HG02970 (cell line): ENCODE measurements at regions not wholly inside any gene's neighbourhood (a gene's known extent, or its start where the extent isn't known, plus 50 kb on each side); places are given as distances from the start of the nearest gene placed in this dataset.
"Not testable (repeated sequence)": the region's sequence is repeated elsewhere in the genome, so short reads cannot be mapped to it uniquely, and the experiment has no call there.

Source experiments
- ATAC-seq: cut with Tn5 transposase; IDR thresholded peaks from one replicate; pipeline ENCODE4 v1.9.1; 2021; ENCODE audit warnings: mild to moderate bottlenecking, moderate library complexity, moderate number of reproducible peaks; ENCODE audit not compliant: unreplicated experiment, low FRiP score

- ATAC-seq = not testable (repeated sequence)
Observed at GRCh38 chr7:131625345-131625744, 68.9 kb upstream of the PODXL start.

GRCh38 chr7:131624536-131624935, 68.1 kb upstream of the PODXL start:
- no peak for ATAC-seq

- ATAC-seq = no peak
Observed at GRCh38 chr7:131623154-131623553, 66.7 kb upstream of the PODXL start.

GRCh38 chr7:131621652-131622051, 65.2 kb upstream of the PODXL start:
- ATAC-seq = no peak

- no peak for ATAC-seq
Observed at GRCh38 chr7:131620673-131621609, 64.5 kb upstream of the PODXL start.

- no peak for ATAC-seq
Observed at GRCh38 chr7:131619336-131620305, 63.2 kb upstream of the PODXL start.

GRCh38 chr7:131618391-131618790, 62.0 kb upstream of the PODXL start:
- no peak for ATAC-seq

- no peak for ATAC-seq
Observed at GRCh38 chr7:131616487-131617200, 60.2 kb upstream of the PODXL start.

GRCh38 chr7:131613909-131614308, 57.5 kb upstream of the PODXL start:
- ATAC-seq = no peak

- no peak for ATAC-seq
Observed at GRCh38 chr7:131610007-131610406, 53.6 kb upstream of the PODXL start.

- no peak for ATAC-seq
Observed at GRCh38 chr7:131608116-131608500, 51.7 kb upstream of the PODXL start.

- no peak for ATAC-seq
Observed at GRCh38 chr7:131607291-131608115, 51.1 kb upstream of the PODXL start.

GRCh38 chr7:131606346-131607290, 50.2 kb upstream of the PODXL start:
- no peak for ATAC-seq
